IMR-90 (cell line): ENCODE measurements at regions not wholly inside any gene's neighbourhood (a gene's known extent, or its start where the extent isn't known, plus 50 kb on each side); places are given as distances from the start of the nearest gene placed in this dataset.
A peak's percentile ranks its signal among the peaks of the same experiment; 100 is the strongest.

Source experiments
- ATAC-seq: fragments of 200-7000 bp; cut with Tn5 transposase; 2 replicates; pipeline ENCODE4 v1.9.1; 2020; ENCODE audit warnings: low read depth, mild to moderate bottlenecking, moderate library complexity
- BruUV-seq: library from RNA; stranded (reverse); fragments of 400-500 nt; replicated peaks from 2 replicates; lab custom pipeline; 2021; lab: Mats Ljungman, UMichigan
- CTCF ChIA-PET: fragments of 300-600 bp; formaldehyde crosslinking; extraction: SDS; loops from one replicate; lab custom pipeline; 2021; ENCODE audit warnings: antibody characterized with exemption; lab: Yijun Ruan, JAX
- POLR2A ChIA-PET: fragments of 300-600 bp; sonication (Branson Sonifier 250); formaldehyde crosslinking; loops from one replicate; lab custom pipeline; 2022; ENCODE audit warnings: antibody characterized with exemption; ENCODE audit not compliant: unreplicated experiment; lab: Charles Lee
- DNase-seq: peaks from one replicate; pipeline ENCODE4 v3.0.0; 2013
- H2AFZ ChIP-seq: replicated peaks from 2 replicates; pipeline ENCODE3; 2013; ENCODE audit warnings: low read length, mild to moderate bottlenecking; ENCODE audit not compliant: poor library complexity
- H2AK5ac ChIP-seq: 2 replicates; pipeline ENCODE4 v1.6.1; 2013; ENCODE audit warnings: low read depth, low read length, inconsistent platforms
- H2AK9ac ChIP-seq: replicated peaks from 2 replicates; pipeline ENCODE3; 2013; ENCODE audit warnings: mild to moderate bottlenecking, low read depth, low read length, moderate library complexity; ENCODE audit not compliant: poor library complexity
- H2BK120ac ChIP-seq: 2 replicates; pipeline ENCODE4 v1.6.1; 2013; ENCODE audit warnings: low read depth, low read length, inconsistent platforms
- H2BK15ac ChIP-seq: 3 replicates; pipeline ENCODE4 v1.6.1; 2013; ENCODE audit warnings: low read depth, low read length, inconsistent platforms
- H2BK20ac ChIP-seq: 2 replicates; pipeline ENCODE4 v1.6.1; 2013; ENCODE audit warnings: low read depth, mild to moderate bottlenecking, inconsistent platforms, low read length, moderate library complexity
- H2BK5ac ChIP-seq: 2 replicates; pipeline ENCODE4 v1.6.1; 2013; ENCODE audit warnings: mild to moderate bottlenecking, low read depth, low read length, inconsistent platforms; ENCODE audit not compliant: poor library complexity, severe bottlenecking
- H3K14ac ChIP-seq: replicated peaks from 2 replicates; pipeline ENCODE4 v1.6.1; 2013; ENCODE audit warnings: low read depth, low read length, inconsistent platforms
- H3K18ac ChIP-seq: 2 replicates; pipeline ENCODE4 v1.6.1; 2013; ENCODE audit warnings: low read depth, low read length, control low read depth
- H3K23ac ChIP-seq: 2 replicates; pipeline ENCODE4 v1.6.1; 2013; ENCODE audit warnings: low read depth, low read length, inconsistent platforms
- H3K27ac ChIP-seq: 2 replicates; pipeline ENCODE4 v1.5.1; 2013; ENCODE audit warnings: mild to moderate bottlenecking, control low read depth, low read length; ENCODE audit not compliant: insufficient read depth
- H3K27me3 ChIP-seq: 2 replicates; pipeline ENCODE4 v1.6.1; 2013; ENCODE audit warnings: low read length; ENCODE audit not compliant: control insufficient read depth, insufficient read depth
- H3K36me3 ChIP-seq: 2 replicates; pipeline ENCODE4 v1.6.1; 2013; ENCODE audit warnings: low read length, mixed read lengths; ENCODE audit not compliant: control insufficient read depth, insufficient read depth
- H3K4ac ChIP-seq: 2 replicates; pipeline ENCODE4 v1.6.1; 2013; ENCODE audit warnings: low read depth, low read length, inconsistent platforms
- H3K4me1 ChIP-seq: 2 replicates; pipeline ENCODE4 v1.6.1; 2013; ENCODE audit warnings: low read length, mixed read lengths; ENCODE audit not compliant: control insufficient read depth, insufficient read depth
- H3K4me2 ChIP-seq: 2 replicates; pipeline ENCODE4 v1.6.1; 2013; ENCODE audit warnings: low read depth, mild to moderate bottlenecking, control low read depth, low read length, moderate library complexity
- H3K4me3 ChIP-seq: 2 replicates; pipeline ENCODE4 v1.5.1; 2013; ENCODE audit warnings: low read depth, mild to moderate bottlenecking, control low read depth, low read length, moderate library complexity; ENCODE audit not compliant: insufficient read depth
- H3K56ac ChIP-seq: 2 replicates; pipeline ENCODE4 v1.6.1; 2013; ENCODE audit warnings: low read length, inconsistent platforms; ENCODE audit not compliant: insufficient read depth; ENCODE audit errors: extremely low read depth
- H3K79me1 ChIP-seq, 2 experiments: 2 replicates each; pipeline ENCODE4 v1.6.1; 2013; ENCODE audit warnings: low read length in 2 of 2, inconsistent platforms in 1 of 2, low read depth in 1 of 2
- H3K9ac ChIP-seq: 2 replicates; pipeline ENCODE4 v1.6.1; 2013; ENCODE audit warnings: low read depth, low read length, control low read depth
- H3K9me1 ChIP-seq: 2 replicates; pipeline ENCODE4 v1.6.1; 2013; ENCODE audit warnings: low read length, inconsistent platforms; ENCODE audit not compliant: insufficient read depth
- H3K9me3 ChIP-seq: 2 replicates; pipeline ENCODE4 v1.6.1; 2013; ENCODE audit warnings: low read length; ENCODE audit not compliant: control insufficient read depth, insufficient read depth
- H4K20me1 ChIP-seq: 2 replicates; pipeline ENCODE4 v1.6.1; 2013; ENCODE audit warnings: low read length, inconsistent platforms; ENCODE audit not compliant: insufficient read depth
- H4K5ac ChIP-seq: 2 replicates; pipeline ENCODE4 v1.6.1; 2013; ENCODE audit warnings: mild to moderate bottlenecking, low read depth, low read length, control low read depth
- H4K8ac ChIP-seq, 2 experiments: 2 replicates each; pipeline ENCODE4 v1.6.1; 2013; ENCODE audit warnings: low read depth in 2 of 2, low read length in 2 of 2, control low read depth in 1 of 2, inconsistent platforms in 1 of 2
- H4K91ac ChIP-seq: 2 replicates; pipeline ENCODE4 v1.6.1; 2013; ENCODE audit warnings: low read depth, low read length, inconsistent platforms; ENCODE audit not compliant: insufficient read depth
- BHLHE40 ChIP-seq: fragments of 150-350 bp; IDR thresholded peaks from 2 replicates; pipeline ENCODE4 v1.6.1; 2016; ENCODE audit warnings: mild to moderate bottlenecking, low read depth, low read length
- MAFK ChIP-seq: IDR thresholded peaks from 2 replicates; pipeline ENCODE4 v1.6.1; 2012; ENCODE audit warnings: low read depth, low read length, improper control_type of control experiment
- WGBS, 2 experiments: methylation state at CpG; one replicate each; pipeline versions ENCODE4 v1.1.5 to v1.1.7; 2013; ENCODE audit warnings: missing lambda C conversion rate in 2 of 2; ENCODE audit not compliant: insufficient read length in 1 of 2; ENCODE audit errors: extremely low coverage in 2 of 2; 5-methylcytosine and 5-hydroxymethylcytosine counted together
- dilution Hi-C: fragments of 300-500 bp; cut with HindIII; formaldehyde crosslinking; loops from one replicate; pipeline ENCODE4 v1.14.3; 2018; ENCODE audit warnings: low sequenced_read_pairs; ENCODE audit not compliant: unreplicated experiment
- in situ Hi-C: fragments of 300-500 bp; cut with MboI; formaldehyde crosslinking; loops from 3 replicates; pipeline ENCODE4 v1.14.3; 2019; ENCODE audit warnings: low sequenced_read_pairs, inconsistent platforms, mixed read lengths
- intact Hi-C: fragments of 100-400 bp; cut with micrococcal nuclease; formaldehyde crosslinking; loops from 2 replicates; pipeline ENCODE4 v1.10.0; 2022

GRCh38 chr20:22027423-22027822 lies 322.0 kb downstream of the PAX1 start:
- no peak overlapping the region for H3K56ac ChIP-seq
- peaks cover 13% of the 10 kb centered on the region for H3K9me3 ChIP-seq
- TF ChIP-seq MAFK, result peak; percentile 70
- no peak for TF ChIP-seq BHLHE40
- H3K27ac ChIP-seq, result no peak overlapping the region
- H4K5ac ChIP-seq, result no peak overlapping the region
- H4K20me1 ChIP-seq, result no peaks in the 10 kb centered on the region
- H2BK15ac ChIP-seq, result no peak overlapping the region
- WGBS, 2 experiments, result no CpG with 5 or more reads among the region's 1 CpG
- no peak overlapping the region for H2BK5ac ChIP-seq
- dilution Hi-C loops (no loop called here), intact Hi-C loops (no loop called here), in situ Hi-C loops (no loop called here)
- H3K9me1 ChIP-seq, result no peaks in the 10 kb centered on the region
- POLR2A ChIA-PET, result no interaction called here
- H3K4me2 ChIP-seq, result no peak overlapping the region
- DNase-seq (no peak), ATAC-seq (no peak)
- H3K23ac ChIP-seq, result no peak overlapping the region
- H3K79me1 ChIP-seq, result no peaks in the 10 kb centered on the region
- no peak overlapping the region for H2AFZ ChIP-seq
- H2AK5ac ChIP-seq, result no peak overlapping the region
- no peaks in the 10 kb centered on the region for H3K27me3 ChIP-seq
- H3K4ac ChIP-seq, result no peak overlapping the region
- no peak overlapping the region for H3K9ac ChIP-seq
- H3K4me3 ChIP-seq, result no peak overlapping the region
- H2AK9ac ChIP-seq, result no peak overlapping the region
- no TSS peak for BruUV-seq
- H3K36me3 ChIP-seq, result no peaks in the 10 kb centered on the region
- H3K14ac ChIP-seq, result no peak overlapping the region
- no peak overlapping the region for H4K91ac ChIP-seq
- no peak overlapping the region for H4K8ac ChIP-seq
- no peak overlapping the region for H3K18ac ChIP-seq
- H3K4me1 ChIP-seq, result no peaks in the 10 kb centered on the region
- H2BK120ac ChIP-seq, result no peak overlapping the region
- H2BK20ac ChIP-seq, result no peak overlapping the region
- CTCF ChIA-PET, result interaction anchor here (0.6 kb wide), 1 partner anchor 7 kb away, joined by 5 read pairs; no protein-coding TSS in a partner anchor
